ENCODE measurements at regions not wholly inside any gene's neighbourhood (a gene's known extent, or its start where the extent isn't known, plus 50 kb on each side); places are given as distances from the start of the nearest gene placed in this dataset.
"Not testable (repeated sequence)": the region's sequence is repeated elsewhere in the genome, so short reads cannot be mapped to it uniquely, and the experiment has no call there.

GRCh38 chr6:14218519-14218800, 100.9 kb downstream of the CD83 start:
- no peak for DNase-seq

GRCh38 chr6:14221564-14222279, 104.2 kb downstream of the CD83 start:
- DNase-seq = no peak

DNA sequence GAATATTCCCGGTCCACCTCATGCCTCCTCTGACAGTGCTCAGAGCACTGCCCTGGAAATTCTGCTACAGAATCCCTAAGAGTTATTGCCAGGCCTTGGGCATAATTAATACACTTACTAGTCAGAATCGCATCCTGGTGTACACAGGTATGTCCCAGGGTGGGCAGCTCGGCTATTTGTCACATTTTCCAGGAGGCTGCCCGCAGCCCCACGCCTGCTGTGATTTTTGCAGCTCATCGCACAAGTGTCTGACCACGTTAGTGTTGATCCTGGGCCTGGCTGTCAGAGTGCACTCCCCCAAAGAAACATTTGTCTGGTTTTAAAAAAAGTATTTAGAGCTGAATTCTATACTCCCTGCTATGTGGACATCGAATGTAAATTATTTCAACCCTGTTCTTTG, 105.4 kb downstream of the CD83 start:
- DNase-seq = no peak

DNA sequence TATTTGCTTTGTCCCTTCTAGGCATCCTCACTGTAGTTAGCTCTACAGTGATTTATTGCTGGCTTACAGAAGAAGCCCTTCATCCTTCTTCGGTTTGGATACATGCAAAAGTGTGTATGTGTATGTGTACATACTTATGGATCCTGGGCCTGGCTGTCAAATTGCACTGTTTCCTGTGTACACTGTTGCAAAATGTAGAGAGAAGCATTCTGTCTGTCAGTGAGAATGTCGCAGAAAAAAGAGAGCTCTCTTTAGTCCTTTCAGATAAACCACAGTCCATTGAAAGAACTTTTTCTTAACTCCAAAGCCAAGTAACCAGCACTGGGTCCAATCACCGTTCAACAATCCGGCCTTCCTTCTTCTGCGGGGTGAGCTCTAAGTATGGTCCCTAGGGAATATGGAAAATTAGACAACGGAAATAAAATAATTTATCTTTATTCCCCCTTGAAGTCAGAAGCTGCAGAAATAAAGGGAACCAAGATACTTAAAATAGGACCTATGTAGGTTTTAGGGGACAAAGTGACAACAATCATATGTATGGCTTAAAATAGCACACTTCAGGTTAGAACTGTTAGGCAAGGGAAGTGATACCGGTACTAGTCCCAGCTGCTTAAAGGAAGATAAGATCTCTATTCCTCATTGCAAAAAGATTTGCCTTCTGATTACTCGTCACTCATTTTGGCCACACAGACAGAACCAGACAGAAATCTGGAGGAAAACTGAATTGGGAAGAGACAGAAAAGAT, 107.0 kb downstream of the CD83 start:
- no peak for DNase-seq

GRCh38 chr6:14226051-14226660, 108.6 kb downstream of the CD83 start:
- no peak for DNase-seq

DNA sequence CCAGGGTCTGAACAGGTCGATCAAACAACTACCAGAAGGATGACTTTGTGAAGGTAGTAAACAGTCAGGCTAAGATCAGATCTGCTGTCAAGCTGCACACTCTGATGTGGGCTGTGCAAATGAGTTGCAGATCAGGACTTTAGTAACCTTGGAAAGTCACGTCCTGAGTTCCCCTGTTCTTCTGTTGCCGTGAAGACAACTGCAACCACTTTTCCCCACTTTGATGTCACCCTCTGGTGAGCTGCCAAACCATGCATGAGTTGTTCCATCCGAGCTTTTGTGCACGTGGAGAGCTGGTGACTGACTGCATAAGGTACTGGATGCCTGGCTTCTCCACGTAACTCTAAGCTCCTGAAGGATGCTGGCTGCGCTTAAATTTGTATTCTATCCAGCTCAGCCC, 111.0 kb downstream of the CD83 start:
- DNase-seq = peak; percentile 54

DNA sequence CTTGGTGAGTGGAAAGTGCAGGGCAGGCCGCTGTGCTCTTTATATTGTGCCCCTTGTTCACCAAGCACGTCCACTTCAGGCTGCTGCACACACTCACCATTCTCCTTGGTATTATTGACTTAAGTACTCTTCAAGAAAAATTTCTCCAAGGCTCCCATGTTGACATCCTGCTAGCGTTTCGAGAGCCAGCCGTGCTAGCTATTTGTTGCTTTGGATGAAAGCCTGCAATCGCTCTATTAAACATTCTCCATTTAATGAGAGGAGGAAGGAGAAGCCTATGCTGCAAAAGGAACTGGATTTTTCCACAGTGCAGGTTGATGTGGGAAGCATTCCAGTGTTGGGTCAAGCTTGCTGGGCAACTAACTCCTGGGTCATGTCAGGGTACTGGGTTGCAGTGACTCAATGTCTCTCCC, 113.5 kb downstream of the CD83 start:
- DNase-seq = peak; percentile 91

DNA sequence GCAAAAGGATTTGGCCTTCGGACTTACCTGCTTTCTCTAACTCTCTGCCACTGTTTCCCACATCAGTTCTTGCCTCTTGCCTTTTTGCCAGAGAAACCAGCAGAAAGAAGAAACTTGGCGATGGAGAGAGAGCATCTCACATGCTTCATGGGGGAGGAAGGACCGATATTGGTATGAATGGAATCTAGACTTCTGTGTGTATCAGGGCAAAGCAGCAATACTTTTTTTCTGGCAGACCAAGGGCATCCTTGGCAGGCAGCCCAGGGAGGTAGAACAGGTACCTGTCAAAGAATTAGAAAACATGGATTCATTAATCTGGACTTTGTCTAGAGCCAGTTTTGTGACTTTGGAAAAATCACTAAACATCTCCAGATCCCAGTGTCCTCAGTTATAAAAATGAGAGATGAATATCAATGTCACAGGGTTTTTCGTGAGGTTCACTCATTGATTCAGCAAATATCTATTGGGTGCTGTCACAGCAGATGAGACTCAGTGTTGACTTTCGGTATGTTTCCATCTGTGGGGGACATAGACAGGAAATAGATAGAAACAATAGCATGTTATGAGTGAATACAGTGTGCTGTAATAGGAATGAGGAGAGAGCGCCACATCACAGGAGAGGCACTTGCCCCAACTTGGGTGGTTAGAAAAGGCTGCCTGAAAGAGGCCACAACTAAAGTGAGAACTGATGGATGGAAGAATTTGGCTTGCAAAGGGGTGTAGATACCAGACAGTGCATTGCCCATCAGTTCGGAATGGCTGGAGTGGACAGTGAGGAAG, 114.1 kb downstream of the CD83 start:
- peak; percentile 22 for DNase-seq

DNA sequence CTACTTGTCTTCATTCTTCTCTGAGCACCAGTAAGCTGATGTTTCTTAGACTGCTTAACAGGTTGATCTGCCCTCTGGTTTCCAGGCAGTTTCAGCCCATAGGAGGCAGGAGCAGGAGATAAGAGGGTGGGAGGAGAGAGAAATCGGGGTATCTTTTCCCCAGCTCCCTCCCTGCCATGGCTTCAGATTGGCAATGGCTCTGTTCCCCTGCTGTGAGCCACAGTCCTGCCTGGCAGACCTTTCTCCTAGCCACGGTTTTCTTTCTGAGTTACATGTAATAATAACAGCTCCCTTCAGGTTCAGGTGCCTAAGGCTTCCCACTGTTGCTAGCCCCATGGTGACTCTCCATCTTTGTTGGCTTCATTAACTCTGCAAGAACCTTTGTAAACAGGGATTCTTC, 115.3 kb downstream of the CD83 start:
- peak; percentile 77 for DNase-seq

DNA sequence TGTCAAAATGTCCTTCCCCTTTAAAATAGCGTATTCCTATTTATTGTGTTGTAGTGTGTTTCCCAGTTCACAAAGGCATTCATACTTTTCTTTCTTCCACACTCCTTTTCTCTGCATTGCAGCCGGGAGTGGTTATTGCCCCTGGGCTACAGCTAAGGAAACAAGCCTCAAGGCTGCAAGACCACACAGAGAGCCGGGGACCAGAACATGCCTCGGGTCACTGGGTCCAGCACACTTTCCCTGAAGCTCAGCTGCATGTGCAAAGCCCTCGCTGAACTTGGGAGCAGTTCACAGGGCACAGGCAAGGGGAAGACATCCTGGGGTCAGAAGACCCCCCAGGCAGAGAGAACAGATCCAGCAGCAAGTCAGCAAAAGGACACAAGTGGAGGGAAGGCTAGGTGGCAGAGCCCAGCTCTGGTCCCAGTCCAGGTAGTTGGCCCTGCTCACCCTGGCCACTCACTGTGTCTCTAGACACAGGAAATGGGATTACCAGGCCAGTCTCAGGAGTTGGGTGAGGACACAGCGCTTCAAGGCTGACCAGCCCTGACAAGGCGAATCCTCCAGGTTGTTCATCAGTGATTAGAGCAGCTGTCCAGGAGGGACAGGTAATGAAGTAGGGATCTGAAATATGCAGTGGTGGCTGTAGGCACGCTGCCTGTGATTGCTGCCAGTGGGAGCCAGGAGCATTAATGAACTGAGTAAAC, 118.2 kb downstream of the CD83 start:
- no peak for DNase-seq

GRCh38 chr6:14239097-14239496, 121.5 kb downstream of the CD83 start:
- DNase-seq = no peak

GRCh38 chr6:14240411-14241166, 123.0 kb downstream of the CD83 start:
- no peak for DNase-seq

- DNase-seq = no peak
Observed at GRCh38 chr6:14241255-14242070, 123.9 kb downstream of the CD83 start.

DNA sequence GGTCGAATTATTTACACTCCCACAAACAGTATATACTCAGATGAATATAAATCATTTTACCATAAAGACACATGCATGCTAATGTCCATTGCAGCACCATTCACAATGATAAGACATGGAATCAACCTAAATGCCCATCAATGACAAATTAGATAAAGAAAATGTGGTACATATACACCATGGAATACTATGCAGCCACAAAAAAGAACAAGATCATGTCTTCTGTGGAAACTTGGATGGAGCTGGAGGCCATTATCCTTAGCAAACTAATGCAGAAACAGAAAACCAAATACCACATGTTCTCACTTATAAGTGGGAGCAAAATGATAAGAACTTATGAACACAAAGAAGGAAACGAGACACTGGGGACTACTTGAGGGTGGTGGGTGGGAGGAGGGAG, 125.3 kb downstream of the CD83 start:
- not testable (repeated sequence) for DNase-seq

DNA sequence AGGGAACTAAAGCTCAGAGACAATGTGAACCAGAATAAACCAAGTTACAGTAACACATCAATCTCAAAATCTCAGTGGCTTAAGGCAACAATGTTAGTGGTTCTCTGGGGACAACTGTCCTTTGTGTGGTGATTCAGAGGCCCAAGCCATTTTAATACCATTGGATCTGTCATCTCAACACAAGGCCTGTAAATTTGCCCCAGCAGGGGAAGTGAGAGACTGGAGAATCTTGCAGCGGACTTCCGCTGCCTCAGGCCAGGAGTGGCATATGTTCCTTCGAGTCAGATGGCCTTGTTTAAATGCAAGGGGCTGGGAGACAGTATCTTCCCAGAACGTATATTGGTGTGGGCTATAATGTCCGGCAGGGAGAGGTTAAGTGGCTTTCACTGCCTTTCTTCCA, 126.0 kb downstream of the CD83 start:
- DNase-seq = no peak

DNA sequence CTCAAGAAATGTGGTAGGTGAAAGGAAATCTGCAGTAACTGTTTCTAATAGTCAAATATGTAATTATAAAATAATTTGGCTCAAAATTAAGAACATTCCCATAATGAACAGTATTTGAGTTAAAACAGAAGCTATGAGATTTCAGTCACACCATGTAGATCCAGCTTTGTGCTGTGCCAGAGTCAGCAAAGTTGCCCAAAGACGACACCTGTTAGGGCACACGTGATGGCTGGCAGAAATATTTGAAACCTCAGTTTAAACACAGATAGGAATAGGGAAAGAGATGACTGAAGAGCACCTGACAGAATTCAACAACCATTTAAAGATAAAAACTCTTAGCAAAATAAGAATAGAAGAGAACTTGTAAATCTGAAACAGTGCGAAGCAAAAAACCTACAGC, 129.3 kb downstream of the CD83 start:
- DNase-seq = no peak

DNA sequence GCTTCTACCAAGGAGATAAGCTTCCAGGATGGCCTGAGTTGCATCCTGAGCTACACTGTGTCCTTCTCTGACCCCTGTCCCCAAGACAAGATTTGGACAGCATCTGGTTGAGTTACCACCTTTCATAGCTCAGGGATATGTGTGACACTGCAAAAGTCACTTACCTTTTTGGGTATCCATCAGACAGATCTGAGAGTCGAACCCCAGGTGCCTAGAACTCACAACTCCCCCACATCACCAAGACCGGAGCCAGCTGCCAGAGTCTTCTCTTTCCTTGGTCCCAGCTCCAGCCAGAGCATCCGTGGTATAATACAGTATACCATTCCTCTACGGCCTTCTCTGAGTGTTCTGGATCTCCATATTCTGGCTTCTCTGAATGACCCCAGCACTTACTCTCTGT, 133.0 kb downstream of the CD83 start:
- DNase-seq = no peak

DNA sequence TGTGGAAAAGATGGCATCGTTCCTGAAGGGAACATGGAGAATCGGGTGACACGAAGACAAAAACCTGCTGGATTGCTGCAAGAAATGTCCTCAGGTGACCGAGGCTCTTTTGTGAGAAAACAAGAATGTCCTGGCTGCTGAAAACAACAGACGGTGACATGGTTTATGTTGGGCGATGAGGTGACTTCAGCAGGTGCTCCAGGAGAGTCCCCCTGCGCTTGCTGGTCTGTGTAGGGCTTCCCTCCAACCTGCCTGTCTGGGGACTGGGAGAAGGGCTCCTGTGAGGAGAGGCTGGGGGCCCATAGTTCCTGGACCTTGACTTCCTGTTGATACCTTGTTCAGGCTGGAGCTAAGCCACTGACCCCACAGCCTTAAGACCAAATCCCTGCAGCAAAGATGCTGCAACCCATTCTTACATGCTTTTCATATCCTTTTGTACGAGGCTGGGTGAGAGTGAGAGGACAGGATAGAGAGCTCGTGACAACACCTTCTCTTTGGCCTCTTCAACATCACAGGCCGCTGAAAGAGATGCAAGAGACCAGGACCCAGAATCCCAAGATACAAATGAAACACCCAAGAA, 134.8 kb downstream of the CD83 start:
- no peak for DNase-seq

- DNase-seq = no peak
Observed at GRCh38 chr6:14254505-14254904, 136.9 kb downstream of the CD83 start.

GRCh38 chr6:14255916-14256315, 138.3 kb downstream of the CD83 start:
- DNase-seq = no peak

DNA sequence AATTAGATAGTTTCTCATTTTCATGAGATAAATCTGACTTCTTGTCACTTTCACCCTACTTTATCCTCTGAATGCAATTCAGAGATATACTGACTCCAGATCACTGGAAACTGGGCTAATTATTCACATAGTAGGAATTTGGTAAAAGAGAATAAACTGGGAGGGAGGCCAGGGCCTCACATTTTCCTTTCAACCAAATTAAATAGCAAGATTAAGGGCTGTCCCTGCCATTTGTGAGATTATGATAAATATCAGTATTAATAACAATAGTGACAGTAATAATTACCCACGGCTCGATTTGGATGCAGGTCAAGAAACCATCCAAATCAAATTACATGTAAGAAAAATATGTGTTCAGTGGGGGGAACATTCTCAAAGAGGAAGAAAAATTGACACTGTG, 140.5 kb downstream of the CD83 start:
- no peak for DNase-seq
